ENCODE measurements at regions not wholly inside any gene's neighbourhood (a gene's known extent, or its start where the extent isn't known, plus 50 kb on each side); places are given as distances from the start of the nearest gene placed in this dataset.
A peak's percentile ranks its signal among the peaks of the same experiment; 100 is the strongest.

- TF ChIP-seq GATA3 (IDR thresholded peaks at IDR 0.05; ENCODE audit: low read depth, low read length), result no peak
- no peak for TF ChIP-seq GATA2 (IDR thresholded peaks at IDR 0.05; ENCODE audit: low read depth, low read length)
Measured at GRCh38 chr4:124462954-124463828, 249.3 kb downstream of the ANKRD50 start.

- no peak for TF ChIP-seq GATA2 (IDR thresholded peaks at IDR 0.05; ENCODE audit: low read depth, low read length)
- TF ChIP-seq GATA3 (IDR thresholded peaks at IDR 0.05; ENCODE audit: low read depth, low read length), result no peak
Measured at GRCh38 chr4:124464836-124465235, 247.7 kb downstream of the ANKRD50 start.

GRCh38 chr4:124468360-124468759, 244.2 kb downstream of the ANKRD50 start:
- TF ChIP-seq GATA2 (IDR thresholded peaks at IDR 0.05; ENCODE audit: low read depth, low read length), result no peak
- no peak for TF ChIP-seq GATA3 (IDR thresholded peaks at IDR 0.05; ENCODE audit: low read depth, low read length)

GRCh38 chr4:124469981-124470380, 242.6 kb downstream of the ANKRD50 start:
- TF ChIP-seq GATA2 (IDR thresholded peaks at IDR 0.05; ENCODE audit: low read depth, low read length) (no peak), GATA3 (IDR thresholded peaks at IDR 0.05; ENCODE audit: low read depth, low read length) (no peak)

GRCh38 chr4:124478470-124478869, 234.1 kb downstream of the ANKRD50 start:
- no peak for TF ChIP-seq GATA2 (IDR thresholded peaks at IDR 0.05; ENCODE audit: low read depth, low read length)
- TF ChIP-seq GATA3 (IDR thresholded peaks at IDR 0.05; ENCODE audit: low read depth, low read length), result no peak; the same call in 1 of the 2 replicates

GRCh38 chr4:124480061-124480460, 232.5 kb downstream of the ANKRD50 start:
- TF ChIP-seq GATA2 (IDR thresholded peaks at IDR 0.05; ENCODE audit: low read depth, low read length), result no peak
- TF ChIP-seq GATA3 (IDR thresholded peaks at IDR 0.05; ENCODE audit: low read depth, low read length), result no peak

GRCh38 chr4:124481123-124481522, 231.4 kb downstream of the ANKRD50 start:
- no peak for TF ChIP-seq GATA2 (IDR thresholded peaks at IDR 0.05; ENCODE audit: low read depth, low read length)
- TF ChIP-seq GATA3 (IDR thresholded peaks at IDR 0.05; ENCODE audit: low read depth, low read length), result no peak

- peak; percentile 55 for TF ChIP-seq GATA3 (IDR thresholded peaks at IDR 0.05; ENCODE audit: low read depth, low read length)
- no peak for TF ChIP-seq GATA2 (IDR thresholded peaks at IDR 0.05; ENCODE audit: low read depth, low read length)
Measured at GRCh38 chr4:124483048-124483906, 229.3 kb downstream of the ANKRD50 start.

- TF ChIP-seq GATA2 (IDR thresholded peaks at IDR 0.05; ENCODE audit: low read depth, low read length) (no peak), GATA3 (IDR thresholded peaks at IDR 0.05; ENCODE audit: low read depth, low read length) (no peak)
Measured at GRCh38 chr4:124484008-124484407, 228.5 kb downstream of the ANKRD50 start.

GRCh38 chr4:124484940-124485339, 227.6 kb downstream of the ANKRD50 start:
- TF ChIP-seq GATA2 (IDR thresholded peaks at IDR 0.05; ENCODE audit: low read depth, low read length), result no peak
- TF ChIP-seq GATA3 (IDR thresholded peaks at IDR 0.05; ENCODE audit: low read depth, low read length), result no peak

GRCh38 chr4:124486423-124486822, 226.1 kb downstream of the ANKRD50 start:
- TF ChIP-seq GATA2 (IDR thresholded peaks at IDR 0.05; ENCODE audit: low read depth, low read length) (no peak), GATA3 (IDR thresholded peaks at IDR 0.05; ENCODE audit: low read depth, low read length) (no peak)

GRCh38 chr4:124487651-124488050, 224.9 kb downstream of the ANKRD50 start:
- TF ChIP-seq GATA3 (IDR thresholded peaks at IDR 0.05; ENCODE audit: low read depth, low read length) (no peak), GATA2 (IDR thresholded peaks at IDR 0.05; ENCODE audit: low read depth, low read length) (no peak)

- TF ChIP-seq GATA3 (IDR thresholded peaks at IDR 0.05; ENCODE audit: low read depth, low read length) (no peak), GATA2 (IDR thresholded peaks at IDR 0.05; ENCODE audit: low read depth, low read length) (no peak)
Measured at GRCh38 chr4:124491361-124492145, 221.0 kb downstream of the ANKRD50 start.

GRCh38 chr4:124499261-124499660, 213.3 kb downstream of the ANKRD50 start:
- TF ChIP-seq GATA2 (IDR thresholded peaks at IDR 0.05; ENCODE audit: low read depth, low read length) (no peak), GATA3 (IDR thresholded peaks at IDR 0.05; ENCODE audit: low read depth, low read length) (no peak)

Measured in SH-SY5Y (cell line).